Glomerular endothelial cell (primary cell): ENCODE measurements at regions not wholly inside any gene's neighbourhood (a gene's known extent, or its start where the extent isn't known, plus 50 kb on each side); places are given as distances from the start of the nearest gene placed in this dataset.

Experiments
- DNase-seq: peaks from one replicate; pipeline ENCODE4 v3.0.0-alpha.2; 2011; ENCODE audit warnings: low read depth, low spot score; ENCODE audit errors: extremely low read depth

DNA sequence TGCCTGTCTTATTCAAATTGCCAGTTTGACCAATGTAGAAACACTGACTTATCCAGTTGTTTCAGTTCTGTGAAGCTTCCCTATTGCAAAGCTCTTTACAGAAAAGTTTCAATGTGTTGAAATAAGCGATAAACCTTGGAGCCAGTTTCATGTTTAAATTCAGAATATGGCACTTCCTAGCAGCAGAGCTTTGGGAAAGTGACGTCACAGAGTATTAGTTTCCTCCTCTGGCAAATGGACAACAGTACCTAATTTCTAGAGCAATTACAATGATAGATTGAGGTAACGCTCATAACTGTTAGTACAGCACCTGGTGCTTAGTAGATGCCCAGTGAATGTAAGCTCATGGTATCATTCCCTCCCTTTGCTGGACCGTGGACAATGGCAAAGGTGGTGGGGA, 527.5 kb upstream of the DAB1 start:
- no peak for DNase-seq

- DNase-seq = no peak
Observed at GRCh38 chr1:57949168-57949567, 525.3 kb upstream of the DAB1 start.

- DNase-seq = no peak
Observed at GRCh38 chr1:57947471-57947870, 523.6 kb upstream of the DAB1 start.

DNA sequence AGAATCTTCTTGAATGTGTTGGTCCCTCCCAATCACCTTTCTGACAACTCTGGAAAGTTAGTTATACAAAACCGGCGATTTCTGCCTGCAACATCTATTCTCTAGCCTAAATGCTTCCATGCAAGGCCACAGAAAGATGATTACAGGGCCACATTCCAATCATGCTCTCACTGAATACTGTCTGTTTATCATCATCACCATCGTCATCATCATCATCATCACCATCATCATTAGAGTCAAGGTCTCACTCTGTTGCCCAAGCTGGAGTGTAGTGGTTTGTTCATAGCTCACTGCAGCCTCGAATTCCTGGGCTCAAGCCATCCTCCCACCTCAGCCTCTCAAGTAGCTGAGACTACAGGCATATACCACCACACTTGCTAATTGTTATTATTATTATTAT, 521.2 kb upstream of the DAB1 start:
- no peak for DNase-seq

DNA sequence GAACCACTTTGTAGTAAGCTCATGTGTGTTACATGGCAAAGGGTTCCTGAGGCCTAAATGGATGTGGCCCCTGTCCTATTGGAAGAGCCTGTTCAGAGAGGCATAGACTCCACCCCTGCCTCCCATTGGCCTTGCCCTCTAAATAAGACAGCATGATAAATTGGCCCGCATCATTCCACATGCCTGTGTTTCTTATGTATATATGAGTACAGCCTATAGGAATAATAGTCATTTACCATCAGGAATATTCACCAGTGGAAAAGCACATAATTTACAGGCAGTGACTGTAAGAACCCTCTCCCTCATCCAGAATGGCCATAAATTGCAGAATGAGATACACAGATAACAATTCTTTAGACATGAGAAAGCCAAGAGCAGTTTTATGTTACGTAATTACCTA, 519.5 kb upstream of the DAB1 start:
- no peak for DNase-seq

GRCh38 chr1:57934745-57935144, 510.9 kb upstream of the DAB1 start:
- DNase-seq = no peak

DNA sequence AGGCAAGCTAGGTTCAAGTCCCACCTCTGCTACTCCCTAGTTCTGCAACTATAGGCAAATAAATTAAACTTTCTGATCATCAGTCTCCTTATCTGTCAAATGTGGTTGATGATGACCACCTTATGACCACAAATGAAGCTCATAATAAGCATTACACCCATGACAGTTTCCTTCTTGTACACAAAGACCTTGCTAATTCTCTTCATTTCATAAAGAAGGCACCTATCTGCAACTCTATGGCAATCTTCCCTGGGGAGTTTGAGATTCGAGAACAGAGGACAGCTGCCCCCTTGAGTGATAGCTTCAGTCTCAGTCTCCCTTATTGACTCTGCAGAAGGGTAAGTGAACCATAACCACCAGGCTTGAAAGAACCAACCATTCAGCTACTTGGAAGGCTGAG, 503.1 kb upstream of the DAB1 start:
- no peak for DNase-seq

DNA sequence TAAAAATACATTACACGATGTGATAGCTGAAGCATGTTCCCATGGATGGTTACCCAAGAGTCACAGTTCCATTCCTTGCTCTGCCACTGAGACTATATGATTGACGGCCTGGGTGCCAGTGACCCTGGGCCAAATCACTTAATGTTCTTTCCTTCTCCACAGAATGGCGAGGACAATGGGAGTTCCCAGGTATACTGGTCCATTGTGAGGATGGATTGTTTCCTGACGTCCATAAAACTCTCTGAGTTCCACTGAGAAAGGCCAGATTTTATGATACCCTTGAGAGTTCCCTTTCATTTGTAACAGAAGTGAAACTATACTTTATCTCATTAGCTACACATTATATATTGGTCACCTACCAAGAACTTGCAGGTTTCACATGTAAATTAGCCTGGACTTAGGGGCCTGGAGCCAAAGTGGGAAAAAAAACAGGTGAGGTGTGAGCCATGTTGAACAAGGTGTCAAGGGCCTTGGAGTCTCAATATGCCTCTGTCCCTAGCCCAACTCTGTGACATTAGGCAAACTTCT, 502.2 kb upstream of the DAB1 start:
- DNase-seq = no peak

- no peak for DNase-seq
Observed at GRCh38 chr1:57925226-57925625, 501.4 kb upstream of the DAB1 start.

DNA sequence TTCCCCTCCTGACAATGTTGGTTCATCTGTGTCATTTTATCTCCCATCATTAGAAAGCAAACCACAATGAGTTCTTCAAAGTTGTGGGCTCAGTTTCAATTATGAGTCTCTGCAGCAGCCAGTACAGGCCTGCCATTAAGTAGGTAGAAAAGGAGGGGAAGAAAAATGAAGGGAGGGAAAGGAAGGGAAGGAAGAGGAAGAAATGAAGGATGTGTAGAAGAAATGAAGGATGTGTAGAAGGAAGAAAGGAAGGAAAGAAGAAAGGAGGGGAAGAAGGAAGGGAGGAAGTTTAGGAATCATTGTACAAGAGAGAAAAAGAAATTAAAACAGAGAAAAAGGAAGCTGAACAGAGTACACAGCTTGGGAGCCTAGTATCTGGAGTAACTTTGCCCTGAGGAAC, 498.3 kb upstream of the DAB1 start:
- DNase-seq = no peak

- no peak for DNase-seq
Observed at GRCh38 chr1:57916041-57916440, 492.2 kb upstream of the DAB1 start.

DNA sequence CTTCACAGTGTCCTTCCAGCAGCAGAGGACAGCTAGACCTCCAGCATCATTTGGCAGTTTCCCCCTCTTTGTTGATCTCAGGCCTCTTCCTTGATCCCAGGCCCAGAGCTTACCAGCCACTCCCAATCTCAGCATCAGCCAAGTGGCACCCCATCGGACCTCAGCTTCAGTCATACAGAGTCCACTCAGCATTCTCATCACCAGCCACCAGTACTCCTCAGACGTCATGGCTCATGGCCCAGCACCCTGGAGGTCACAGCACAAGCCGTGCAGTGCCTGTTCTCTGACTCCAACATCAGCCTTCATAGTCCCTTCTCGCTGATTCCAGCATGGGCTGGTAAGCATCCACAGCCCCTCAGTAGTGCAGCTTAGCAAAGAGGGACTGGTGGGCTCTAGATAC, 487.6 kb upstream of the DAB1 start:
- no peak for DNase-seq

GRCh38 chr1:57910782-57911181, 486.9 kb upstream of the DAB1 start:
- no peak for DNase-seq

- DNase-seq = no peak
Observed at GRCh38 chr1:57910305-57910704, 486.4 kb upstream of the DAB1 start.

DNA sequence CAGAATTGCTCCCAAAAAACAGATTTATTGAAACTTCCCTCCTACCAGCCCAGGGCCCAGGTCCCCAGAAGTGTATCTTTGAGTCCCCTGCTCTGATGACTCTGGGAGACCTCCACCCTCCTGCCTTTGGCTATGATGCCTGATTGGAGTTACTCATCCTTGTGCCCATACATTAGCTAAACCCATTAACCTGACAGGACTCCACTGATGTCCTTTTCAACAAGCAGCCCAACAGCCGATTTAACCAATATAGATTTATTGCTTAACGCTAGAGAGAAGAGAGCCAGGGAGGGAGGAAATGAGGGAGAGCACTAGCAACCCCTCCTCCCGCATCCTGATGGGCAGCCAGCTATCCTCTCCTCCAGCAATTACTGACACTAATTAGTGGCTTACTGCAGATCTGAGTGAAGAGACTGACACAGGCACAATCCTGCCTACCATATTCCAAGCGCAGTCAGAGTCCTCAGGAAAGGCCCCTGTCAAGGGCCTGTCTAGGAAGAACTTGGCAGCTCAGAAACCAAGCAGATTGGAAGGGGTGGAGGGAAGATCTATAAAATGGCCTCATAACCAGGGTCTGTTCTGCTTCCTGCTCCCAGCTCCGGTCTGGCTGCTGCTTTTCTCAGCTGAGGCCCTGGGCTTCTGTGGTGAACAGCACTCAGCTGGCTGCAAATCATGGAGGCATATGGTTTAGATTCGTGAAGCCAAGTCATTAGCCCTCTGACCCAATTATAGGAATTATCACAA, 484.5 kb upstream of the DAB1 start:
- DNase-seq = no peak

- DNase-seq = no peak
Observed at GRCh38 chr1:57901208-57901919, 477.5 kb upstream of the DAB1 start.

DNA sequence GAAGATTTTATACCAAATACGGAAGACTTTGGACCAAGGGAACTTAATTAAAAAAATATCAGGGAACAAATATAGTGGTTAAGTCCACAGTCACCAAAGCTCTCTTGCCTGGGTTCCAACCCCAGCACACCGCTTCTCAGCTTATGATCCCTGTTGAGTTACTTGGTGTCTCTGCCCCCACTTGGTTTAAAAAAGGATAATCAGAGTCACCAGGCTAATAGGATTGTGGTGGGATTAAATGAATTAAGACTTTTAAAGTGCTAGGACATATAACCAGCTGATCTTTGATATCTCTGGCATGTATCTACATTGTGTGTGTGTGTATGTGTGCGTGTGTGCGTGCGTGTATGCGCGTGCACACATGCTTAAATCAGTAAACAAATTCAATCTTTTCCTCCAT, 474.7 kb upstream of the DAB1 start:
- DNase-seq = no peak

- no peak for DNase-seq
Observed at GRCh38 chr1:57897581-57897980, 473.7 kb upstream of the DAB1 start.

- DNase-seq = no peak
Observed at GRCh38 chr1:57894315-57894714, 470.5 kb upstream of the DAB1 start.

GRCh38 chr1:57889676-57890320, 465.9 kb upstream of the DAB1 start:
- no peak for DNase-seq

- no peak for DNase-seq
Observed at GRCh38 chr1:57887964-57888491, 464.2 kb upstream of the DAB1 start.

DNA sequence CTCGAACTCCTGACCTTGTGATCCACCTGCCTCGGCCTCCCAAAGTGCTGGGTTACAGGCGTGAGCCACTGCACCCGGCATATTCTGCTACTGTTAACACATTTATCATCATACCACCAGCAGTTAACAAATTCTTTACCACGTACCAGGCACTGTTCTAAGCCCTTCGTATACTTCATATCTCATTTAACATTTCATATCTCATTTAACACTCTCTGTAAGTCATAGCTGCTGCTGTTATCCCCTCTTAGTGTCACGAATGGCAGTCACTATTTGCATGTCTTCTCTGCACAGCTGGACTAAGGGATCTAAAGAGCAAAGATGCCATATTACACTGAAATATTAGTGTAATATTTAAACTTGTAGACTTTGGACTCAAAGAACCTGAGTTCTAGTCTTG, 462.5 kb upstream of the DAB1 start:
- DNase-seq = no peak
